GM12891 (cell line): ENCODE measurements at regions not wholly inside any gene's neighbourhood (a gene's known extent, or its start where the extent isn't known, plus 50 kb on each side); places are given as distances from the start of the nearest gene placed in this dataset.

Experiments
- PAX5 ChIP-seq: IDR thresholded peaks from 2 replicates; pipeline ENCODE4 v1.6.1; 2011; ENCODE audit warnings: low read length, moderate library complexity, mild to moderate bottlenecking; ENCODE audit not compliant: insufficient read depth, severe bottlenecking
- POLR2A ChIP-seq: IDR thresholded peaks from 2 replicates; pipeline ENCODE4 v1.6.1; 2011; ENCODE audit warnings: low read depth, low read length, control low read depth
- POLR2AphosphoS5 ChIP-seq: IDR thresholded peaks from 2 replicates; pipeline ENCODE4 v1.6.1; 2011; ENCODE audit warnings: low read depth, low read length, control low read depth
- POU2F2 ChIP-seq: IDR thresholded peaks from 2 replicates; pipeline ENCODE4 v1.6.1; 2011; ENCODE audit warnings: low read depth, mild to moderate bottlenecking, control low read depth, low read length, moderate library complexity
- SPI1 ChIP-seq: IDR thresholded peaks from 2 replicates; pipeline ENCODE4 v1.6.1; 2011; ENCODE audit warnings: low read depth, low read length, control low read depth
- TAF1 ChIP-seq: IDR thresholded peaks from 2 replicates; pipeline ENCODE4 v1.6.1; 2011; ENCODE audit warnings: low read depth, low read length, control low read depth

DNA sequence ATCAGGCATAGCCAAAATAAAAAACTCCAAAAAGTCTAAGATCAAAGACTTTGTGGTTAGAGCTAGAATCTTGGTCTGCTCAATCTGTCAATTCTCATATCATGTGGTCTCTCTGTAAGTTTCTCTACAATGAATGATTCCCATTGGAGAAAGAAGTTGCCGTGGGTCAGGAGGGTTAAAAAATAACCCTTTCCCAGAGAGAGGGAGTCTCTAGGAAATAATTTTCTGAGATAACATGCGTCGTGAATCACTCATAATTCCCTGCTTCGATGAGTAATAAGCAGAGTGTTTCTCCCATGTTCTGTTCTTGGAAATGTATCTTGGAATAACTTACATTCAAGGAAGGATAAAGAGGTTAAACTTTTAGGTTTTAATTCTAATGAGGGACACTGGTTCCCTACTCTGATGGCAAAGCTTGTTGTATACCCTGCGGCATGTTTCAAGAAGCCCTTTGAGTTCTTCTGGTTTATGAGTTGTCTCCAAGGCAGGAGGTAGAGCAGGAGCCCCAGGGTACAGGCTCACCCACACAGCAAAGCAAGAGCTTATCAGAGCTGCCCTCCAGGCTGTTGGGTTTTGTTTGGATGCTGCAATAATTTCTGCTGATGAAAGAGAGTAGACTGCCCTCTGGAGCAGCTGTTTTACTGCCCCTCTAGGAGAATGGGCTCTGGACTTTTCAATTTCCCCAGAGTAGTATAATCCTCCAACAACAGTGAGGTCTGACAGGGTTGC is 599.1 kb downstream of the QKI start:
- TF ChIP-seq POLR2A (no peak), POLR2AphosphoS5 (no peak), PAX5 (no peak), SPI1 (no peak), TAF1 (no peak), POU2F2 (no peak)
